Right lobe of liver (tissue), 4 donors: ENCODE measurements at regions not wholly inside any gene's neighbourhood (a gene's known extent, or its start where the extent isn't known, plus 50 kb on each side); places are given as distances from the start of the nearest gene placed in this dataset.

Experiments used
- POLR2A ChIP-seq: fragments of 450-650 bp; IDR thresholded peaks from one replicate; pipeline ENCODE4 v1.6.1; 2017; ENCODE audit warnings: antibody characterized with exemption, mild to moderate bottlenecking
- TF ChIP-seq, protein P1 (sequence below), 4 donors: fragments of 200-600 bp in 3 of 4; fragments of 450-650 bp in 1 of 4; IDR thresholded peaks; one replicate each; pipeline versions ENCODE4 v1.5.1 to v1.8.0; 2016 to 2022; ENCODE audit warnings: antibody characterized with exemption in 4 of 4, mild to moderate bottlenecking in 2 of 4
- donor health status: DM: no; HTN: no; CAD: no.
- donor health status: DM: no; HTN: no; CAD: no.
- donor health status: DM: no; HTN: yes; CAD: no.

DNA sequence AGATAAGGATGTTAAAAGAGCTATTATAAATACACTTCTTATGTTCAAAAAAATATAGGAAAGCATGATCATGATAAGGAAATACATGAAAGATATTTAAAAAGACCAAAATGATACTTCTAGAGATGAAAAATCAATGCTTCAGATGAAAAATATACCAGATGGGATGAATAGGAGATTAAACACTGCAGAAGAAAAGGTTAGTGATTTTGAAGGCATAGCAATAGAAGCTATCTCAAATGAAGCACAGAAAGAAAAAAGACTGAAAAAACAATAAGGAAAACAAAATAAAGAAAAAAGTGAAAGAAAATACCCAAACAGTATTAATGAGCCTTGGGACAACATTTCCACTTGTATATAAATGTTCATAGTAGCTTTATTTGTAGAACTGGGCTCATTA lies 80.7 kb upstream of the LEF1 start:
- TF ChIP-seq, protein P1, sequence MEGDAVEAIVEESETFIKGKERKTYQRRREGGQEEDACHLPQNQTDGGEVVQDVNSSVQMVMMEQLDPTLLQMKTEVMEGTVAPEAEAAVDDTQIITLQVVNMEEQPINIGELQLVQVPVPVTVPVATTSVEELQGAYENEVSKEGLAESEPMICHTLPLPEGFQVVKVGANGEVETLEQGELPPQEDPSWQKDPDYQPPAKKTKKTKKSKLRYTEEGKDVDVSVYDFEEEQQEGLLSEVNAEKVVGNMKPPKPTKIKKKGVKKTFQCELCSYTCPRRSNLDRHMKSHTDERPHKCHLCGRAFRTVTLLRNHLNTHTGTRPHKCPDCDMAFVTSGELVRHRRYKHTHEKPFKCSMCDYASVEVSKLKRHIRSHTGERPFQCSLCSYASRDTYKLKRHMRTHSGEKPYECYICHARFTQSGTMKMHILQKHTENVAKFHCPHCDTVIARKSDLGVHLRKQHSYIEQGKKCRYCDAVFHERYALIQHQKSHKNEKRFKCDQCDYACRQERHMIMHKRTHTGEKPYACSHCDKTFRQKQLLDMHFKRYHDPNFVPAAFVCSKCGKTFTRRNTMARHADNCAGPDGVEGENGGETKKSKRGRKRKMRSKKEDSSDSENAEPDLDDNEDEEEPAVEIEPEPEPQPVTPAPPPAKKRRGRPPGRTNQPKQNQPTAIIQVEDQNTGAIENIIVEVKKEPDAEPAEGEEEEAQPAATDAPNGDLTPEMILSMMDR (IDR thresholded peaks at IDR 0.05): no peak
- no peak for TF ChIP-seq POLR2A
